Activated T-cell treated with anti-CD3 and anti-CD28 coated beads, Interleukin-2, amount 50 U/mL, for 48 hours (primary cell): ENCODE measurements at regions not wholly inside any gene's neighbourhood (a gene's known extent, or its start where the extent isn't known, plus 50 kb on each side); places are given as distances from the start of the nearest gene placed in this dataset.
"Not testable (repeated sequence)": the region's sequence is repeated elsewhere in the genome, so short reads cannot be mapped to it uniquely, and the experiment has no call there.

Experiments
- DNase-seq, 2 experiments: peaks; one replicate each; pipeline ENCODE4 v3.0.0-alpha.2; 2020

GRCh38 chr7:153564391-153564790 is 487.8 kb upstream of the DPP6 start:
- DNase-seq, result no peak

- DNase-seq, result no peak
Measured at GRCh38 chr7:153566324-153566723, 485.9 kb upstream of the DPP6 start.

- no peak for DNase-seq
Measured at GRCh38 chr7:153567426-153567825, 484.8 kb upstream of the DPP6 start.

GRCh38 chr7:153569520-153569919 is 482.7 kb upstream of the DPP6 start:
- DNase-seq, result not testable (repeated sequence)

GRCh38 chr7:153576096-153576495 is 476.1 kb upstream of the DPP6 start:
- DNase-seq, result no peak

- no peak for DNase-seq
Measured at GRCh38 chr7:153581419-153581818, 470.8 kb upstream of the DPP6 start.

GRCh38 chr7:153584132-153584531 is 468.1 kb upstream of the DPP6 start:
- DNase-seq, result no peak

- no peak for DNase-seq
Measured at GRCh38 chr7:153588586-153588985, 463.6 kb upstream of the DPP6 start.

- DNase-seq, result no peak
Measured at GRCh38 chr7:153590136-153590535, 462.1 kb upstream of the DPP6 start.

GRCh38 chr7:153590571-153590970 is 461.6 kb upstream of the DPP6 start:
- DNase-seq, result no peak

- no peak for DNase-seq
Measured at GRCh38 chr7:153607354-153607753, 444.8 kb upstream of the DPP6 start.

- DNase-seq, result no peak
Measured at GRCh38 chr7:153616711-153617325, 435.4 kb upstream of the DPP6 start.

GRCh38 chr7:153627323-153627722 is 424.9 kb upstream of the DPP6 start:
- DNase-seq, result no peak

- no peak for DNase-seq
Measured at GRCh38 chr7:153628406-153628805, 423.8 kb upstream of the DPP6 start.

GRCh38 chr7:153628825-153629224 is 423.4 kb upstream of the DPP6 start:
- no peak for DNase-seq

- no peak for DNase-seq
Measured at GRCh38 chr7:153638821-153639435, 413.3 kb upstream of the DPP6 start.

- no peak for DNase-seq
Measured at GRCh38 chr7:153640586-153640985, 411.6 kb upstream of the DPP6 start.

GRCh38 chr7:153641199-153641598 is 411.0 kb upstream of the DPP6 start:
- no peak for DNase-seq

GRCh38 chr7:153642989-153643388 is 409.2 kb upstream of the DPP6 start:
- DNase-seq, result no peak

- DNase-seq, result no peak
Measured at GRCh38 chr7:153657182-153657800, 394.9 kb upstream of the DPP6 start.

GRCh38 chr7:153675131-153675530 is 377.1 kb upstream of the DPP6 start:
- no peak for DNase-seq

GRCh38 chr7:153682628-153683027 is 369.6 kb upstream of the DPP6 start:
- DNase-seq, result no peak

GRCh38 chr7:153696242-153696641 is 356.0 kb upstream of the DPP6 start:
- DNase-seq, result no peak

- no peak for DNase-seq
Measured at GRCh38 chr7:153698046-153698445, 354.2 kb upstream of the DPP6 start.

- no peak for DNase-seq
Measured at GRCh38 chr7:153701678-153702077, 350.5 kb upstream of the DPP6 start.
